SK-N-SH (cell line): ENCODE measurements at regions not wholly inside any gene's neighbourhood (a gene's known extent, or its start where the extent isn't known, plus 50 kb on each side); places are given as distances from the start of the nearest gene placed in this dataset.

ENCODE experiments used
- CHD2 ChIP-seq: fragments of 150-350 bp; IDR thresholded peaks from 2 replicates; pipeline ENCODE4 v1.6.1; 2018; ENCODE audit warnings: low read length; ENCODE audit not compliant: partially characterized antibody
- CTCF ChIP-seq: fragments of 200-600 bp; sonication (generic); IDR thresholded peaks from 2 replicates; pipeline ENCODE4 v1.6.1; 2017; ENCODE audit warnings: antibody characterized with exemption, mild to moderate bottlenecking, moderate library complexity
- EP300 ChIP-seq, 2 experiments: IDR thresholded peaks; 2 replicates each; pipeline versions ENCODE4 v1.4.0 to v1.6.1; 2012; ENCODE audit warnings: borderline replicate concordance in 1 of 2, low read depth in 1 of 2, low read length in 1 of 2
- EZH2phosphoT487 ChIP-seq: fragments of 200-600 bp; sonication (generic); IDR thresholded peaks from 2 replicates; pipeline ENCODE4 v1.6.1; 2017; ENCODE audit warnings: low read depth, mixed run types, mild to moderate bottlenecking, antibody characterized with exemption, moderate library complexity, borderline replicate concordance
- GABPA ChIP-seq: IDR thresholded peaks from 2 replicates; pipeline ENCODE4 v1.4.0; 2012; ENCODE audit warnings: low read depth, mild to moderate bottlenecking
- MAX ChIP-seq: IDR thresholded peaks from 2 replicates; pipeline ENCODE4 v1.4.0; 2012; ENCODE audit warnings: low read depth
- MXI1 ChIP-seq: IDR thresholded peaks from 2 replicates; pipeline ENCODE4 v1.6.1; 2012; ENCODE audit warnings: mild to moderate bottlenecking, low read depth, low read length, improper control_type of control experiment
- POLR2AphosphoS5 ChIP-seq: IDR thresholded peaks from 2 replicates; pipeline ENCODE4 v1.6.1; 2012; ENCODE audit warnings: low read depth, low read length
- RCOR1 ChIP-seq: fragments of 150-350 bp; IDR thresholded peaks from 2 replicates; pipeline ENCODE4 v1.6.1; 2017; ENCODE audit warnings: antibody characterized with exemption, low read length
- REST ChIP-seq: IDR thresholded peaks from 2 replicates; pipeline ENCODE4 v1.6.1; 2012; ENCODE audit warnings: mild to moderate bottlenecking, low read depth, low read length, moderate library complexity
- RFX5 ChIP-seq: IDR thresholded peaks from 2 replicates; pipeline ENCODE4 v1.6.1; 2012; ENCODE audit warnings: mild to moderate bottlenecking, improper control_type of control experiment, low read length
- SIN3A ChIP-seq: IDR thresholded peaks from 2 replicates; pipeline ENCODE4 v1.6.1; 2012; ENCODE audit warnings: low read depth, mild to moderate bottlenecking, low read length, moderate library complexity, borderline replicate concordance
- TCF12 ChIP-seq: IDR thresholded peaks from 2 replicates; pipeline ENCODE4 v1.4.0; 2012
- TEAD4 ChIP-seq: IDR thresholded peaks from 2 replicates; pipeline ENCODE4 v1.4.0; 2012; ENCODE audit warnings: mild to moderate bottlenecking, borderline replicate concordance; ENCODE audit not compliant: insufficient read depth

- TF ChIP-seq POLR2AphosphoS5 (no peak), CTCF (no peak), CHD2 (no peak), RCOR1 (no peak), REST (no peak), MXI1 (no peak), EZH2phosphoT487 (no peak), RFX5 (no peak), MAX (no peak), EP300 (IDR thresholded peaks at IDR 0.05; ENCODE audit: borderline replicate concordance in 1 of 2, low read depth in 1 of 2, low read length in 1 of 2) (no peak), TEAD4 (no peak), TCF12 (no peak), SIN3A (no peak), GABPA (no peak)
Measured at GRCh38 chr13:38210928-38211596, 138.6 kb upstream of the UFM1 start.
